ENCODE measurements at regions not wholly inside any gene's neighbourhood (a gene's known extent, or its start where the extent isn't known, plus 50 kb on each side); places are given as distances from the start of the nearest gene placed in this dataset.

DNA sequence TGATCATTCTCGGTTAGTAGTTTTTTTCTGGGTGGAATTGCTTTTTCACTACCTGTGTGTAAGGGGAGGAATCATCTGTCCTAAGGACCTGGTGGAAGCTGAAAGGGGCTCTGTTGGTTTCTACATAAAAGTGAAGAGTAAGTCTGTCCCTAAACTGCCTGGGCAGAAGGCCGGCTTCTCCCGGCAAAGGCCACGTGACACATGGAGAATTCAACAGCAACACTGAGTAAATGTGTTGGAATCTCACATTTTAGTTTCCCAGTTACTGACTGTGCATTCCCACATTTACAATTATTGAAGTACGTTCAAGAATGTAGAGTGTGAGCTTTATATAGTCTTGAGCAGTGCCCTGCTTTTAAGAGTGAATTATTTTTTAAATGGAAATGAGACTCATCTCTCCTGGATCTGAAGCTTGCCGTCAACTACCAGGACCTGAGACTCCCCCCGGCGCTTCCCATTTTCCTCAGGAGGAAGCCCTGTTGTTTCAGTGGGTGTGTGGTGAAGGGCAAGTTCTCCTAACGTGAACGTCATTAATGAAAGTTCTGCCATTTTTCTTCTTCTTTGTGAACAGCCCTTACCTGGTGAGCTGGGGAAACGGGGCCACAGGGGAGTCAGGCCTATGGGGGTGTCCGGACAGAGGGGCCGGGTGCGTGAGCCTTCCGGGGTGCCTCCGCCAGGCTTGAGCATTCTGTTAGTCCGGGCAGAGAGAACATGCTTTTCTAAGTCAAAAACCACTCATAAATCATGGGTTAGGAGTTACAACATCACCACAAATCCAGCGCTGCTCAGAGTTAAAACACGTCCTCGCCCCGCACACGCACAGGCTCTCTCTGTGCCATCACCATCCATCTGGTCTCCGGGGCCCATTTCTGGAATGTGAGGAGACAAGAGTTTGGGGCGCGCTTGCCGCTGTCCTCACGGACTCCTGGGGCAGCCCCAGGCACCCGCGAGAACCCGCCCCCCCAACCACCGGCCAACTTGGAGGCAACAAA, 56.6 kb upstream of the SMOC2 start:
- peak; percentile 27 for DNase-seq

DNA sequence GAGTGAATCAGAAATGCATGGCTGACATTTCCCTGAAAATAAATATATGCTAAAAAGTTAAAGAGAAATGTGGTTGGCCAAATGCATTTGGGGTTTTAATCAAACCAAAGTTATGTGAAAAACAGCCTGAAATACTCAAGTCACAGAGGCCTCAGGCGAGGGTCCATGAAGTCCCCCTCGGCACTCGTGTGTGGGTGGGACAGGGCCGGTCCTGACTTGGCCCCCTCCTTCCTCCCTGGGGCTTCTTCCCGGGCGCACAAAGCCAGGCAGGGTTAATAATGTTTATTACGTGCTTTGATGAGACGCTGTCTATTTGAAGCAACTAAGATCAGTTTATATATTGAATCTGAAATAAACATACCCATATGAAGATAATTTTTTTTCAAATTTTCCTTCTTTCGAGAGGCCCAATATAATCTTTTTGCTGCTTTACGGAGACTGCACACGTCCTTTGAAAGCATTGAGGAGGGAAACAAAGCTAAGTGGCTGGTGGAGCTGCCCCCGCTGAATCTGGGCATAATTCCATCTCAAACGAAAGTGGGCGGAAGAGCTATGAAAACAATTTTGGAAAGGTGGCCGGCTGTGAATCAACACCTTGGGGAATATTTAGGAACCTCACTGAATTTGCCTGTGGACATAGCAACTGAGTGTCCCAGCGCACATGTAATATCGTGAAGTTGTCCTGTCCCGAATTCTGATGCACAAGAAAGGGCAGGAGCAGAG, 55.8 kb upstream of the SMOC2 start:
- peak; percentile 35 for DNase-seq

GRCh38 chr6:168385858-168386735, 54.9 kb upstream of the SMOC2 start:
- peak; percentile 20 for DNase-seq

GRCh38 chr6:168386973-168387372, 54.0 kb upstream of the SMOC2 start:
- DNase-seq, result peak; percentile 11

DNA sequence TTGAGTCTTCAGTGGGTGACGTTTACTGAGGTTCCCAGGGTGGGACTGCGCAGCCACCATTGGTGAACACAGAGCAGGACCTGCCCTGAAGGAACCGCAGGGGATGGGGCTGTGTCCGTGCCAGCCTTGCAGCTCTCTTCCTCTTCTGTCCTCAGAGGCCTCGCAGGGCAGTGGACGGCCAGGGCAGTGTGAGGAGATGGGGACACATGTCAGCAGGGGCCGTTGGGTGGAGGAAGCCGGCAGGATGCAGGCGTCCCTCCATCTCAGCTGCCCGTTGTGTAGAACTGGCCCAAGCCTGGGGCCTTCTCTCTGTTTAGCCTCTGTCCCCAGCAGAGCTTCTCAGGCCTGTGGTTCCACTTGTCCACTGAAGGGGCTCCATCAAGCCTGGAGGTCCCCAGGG, 53.6 kb upstream of the SMOC2 start:
- DNase-seq, result peak; percentile 10

DNA sequence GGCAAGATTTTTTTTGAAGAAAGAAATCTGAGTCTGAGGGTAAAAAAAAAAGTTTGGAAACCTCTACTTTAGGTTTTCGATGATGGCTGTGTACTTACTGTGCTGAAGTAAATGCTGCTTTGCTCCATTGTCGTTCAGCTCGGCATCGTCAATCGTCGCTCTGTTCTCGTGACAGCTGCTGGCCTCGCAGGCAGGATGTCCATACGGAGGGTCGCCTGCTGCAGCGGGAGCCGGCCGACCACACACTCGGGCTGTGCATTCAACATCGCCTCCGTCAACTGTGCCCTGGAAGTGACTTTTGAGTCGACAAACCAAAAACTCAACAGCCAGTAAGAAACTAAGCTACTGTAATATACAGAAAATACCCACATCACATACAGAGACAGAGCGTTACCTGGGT, 53.1 kb upstream of the SMOC2 start:
- no peak for DNase-seq

GRCh38 chr6:168388641-168389633, 52.0 kb upstream of the SMOC2 start:
- peak; percentile 56 for DNase-seq

DNA sequence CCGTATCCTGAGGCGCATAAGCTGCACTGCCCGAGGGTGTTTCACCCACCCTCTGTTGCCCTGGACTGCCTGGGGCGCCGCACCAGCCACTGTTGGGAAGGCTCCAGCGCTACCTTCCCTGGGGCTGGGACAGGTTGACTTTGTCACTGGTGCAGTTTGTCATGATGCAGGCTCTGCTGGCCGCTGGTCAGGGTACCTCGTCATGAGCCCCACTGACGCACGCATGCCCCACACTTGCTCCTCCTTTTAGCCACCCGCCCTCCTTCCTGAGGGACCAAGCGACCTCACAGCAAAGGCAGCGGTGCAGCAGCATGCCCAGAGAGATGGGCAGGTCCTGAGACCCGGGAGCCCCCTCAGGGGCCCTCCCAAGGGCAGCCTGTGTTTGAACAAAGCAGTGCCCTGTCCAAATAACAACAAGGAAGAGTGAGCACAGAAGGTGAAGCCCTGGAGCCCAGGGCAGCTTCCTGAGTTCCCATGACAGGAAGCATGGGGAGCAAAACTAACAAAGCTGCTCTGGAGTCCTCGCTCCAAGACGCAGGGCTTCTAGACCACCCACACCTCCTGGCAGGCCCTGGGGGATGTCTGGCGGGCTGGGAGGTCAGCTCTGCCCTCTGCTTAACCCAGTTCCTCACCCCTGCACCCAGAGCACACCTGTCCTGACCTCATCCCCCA, 50.1 kb upstream of the SMOC2 start:
- DNase-seq, result peak; percentile 14

All from right hindlimb (tissue), 1 donor.